ENCODE measurements at regions not wholly inside any gene's neighbourhood (a gene's known extent, or its start where the extent isn't known, plus 50 kb on each side); places are given as distances from the start of the nearest gene placed in this dataset.

DNA sequence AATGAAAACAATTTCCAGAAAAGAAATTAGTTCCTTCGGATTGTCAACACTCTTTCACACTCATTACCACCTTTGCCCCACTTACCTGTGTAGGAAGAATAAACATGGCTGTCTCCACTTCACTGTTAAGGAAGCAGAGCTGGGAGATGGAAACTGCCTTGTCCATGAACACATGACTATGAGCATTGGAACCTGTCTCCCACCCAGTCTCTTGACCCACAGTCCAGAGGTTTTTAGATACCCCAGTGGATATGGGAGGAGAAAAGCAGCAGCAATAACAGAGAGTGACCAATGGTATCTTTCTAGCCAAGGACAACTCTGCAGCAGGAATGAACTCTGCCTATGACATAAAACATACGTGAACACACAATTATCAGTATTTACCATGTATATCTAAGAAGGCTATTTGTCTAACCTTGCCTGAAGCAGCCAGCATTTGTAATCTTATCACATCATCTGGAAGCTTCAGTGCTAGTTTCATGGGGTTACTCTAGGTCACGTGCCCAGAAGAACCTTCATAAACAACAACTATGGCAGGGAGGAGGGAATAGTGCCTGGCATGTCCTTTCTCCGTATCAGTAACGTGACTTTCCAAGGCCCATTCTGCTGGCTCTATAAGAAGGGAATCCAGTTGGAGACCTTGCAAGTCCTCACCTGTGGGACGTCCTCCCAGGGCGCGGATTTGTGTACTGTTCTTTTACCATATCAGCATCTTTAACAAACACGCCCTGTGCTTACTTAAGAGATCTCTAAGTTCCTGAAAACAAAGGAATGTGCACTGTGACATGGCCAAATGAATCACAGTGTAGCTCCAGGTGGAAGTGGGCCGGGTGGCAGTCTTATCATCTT is 221.8 kb upstream of the UBL3 start:
- H3F3A ChIP-seq (replicated peaks; ENCODE audit: insufficient read depth): no peaks in the 10 kb centered on the region
- H3K79me2 ChIP-seq (ENCODE audit: insufficient read depth): no peaks in the 10 kb centered on the region
- 70% methylated on average over 9 of the region's 10 CpGs for WGBS (ENCODE audit: low lambda C conversion rate)
- peaks cover 0 to 8% of the 10 kb centered on the region in 2 experiments; a peak in 2 of 4 replicates for H3K4me1 ChIP-seq (ENCODE audit: control insufficient read depth in 1 of 2, insufficient read depth in 2 of 2, low read depth in 1 of 2, low read length in 1 of 2)
- peak; percentile 37 for DNase-seq
- no peak overlapping the region for H3K4me3 ChIP-seq (ENCODE audit: low read depth in 2 of 2, low read length in 1 of 2)
- H4K20me1 ChIP-seq (ENCODE audit: insufficient read depth): no peaks in the 10 kb centered on the region
- peak; percentile 49 for TF ChIP-seq GATA2 (CRISPR knock-in tag; IDR thresholded peaks at IDR 0.05)
- TF ChIP-seq, protein P1, sequence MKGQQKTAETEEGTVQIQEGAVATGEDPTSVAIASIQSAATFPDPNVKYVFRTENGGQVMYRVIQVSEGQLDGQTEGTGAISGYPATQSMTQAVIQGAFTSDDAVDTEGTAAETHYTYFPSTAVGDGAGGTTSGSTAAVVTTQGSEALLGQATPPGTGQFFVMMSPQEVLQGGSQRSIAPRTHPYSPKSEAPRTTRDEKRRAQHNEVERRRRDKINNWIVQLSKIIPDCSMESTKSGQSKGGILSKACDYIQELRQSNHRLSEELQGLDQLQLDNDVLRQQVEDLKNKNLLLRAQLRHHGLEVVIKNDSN (IDR thresholded peaks at IDR 0.05; ENCODE audit: borderline replicate concordance, low read depth): no peak
- no peak for TF ChIP-seq SIN3A (IDR thresholded peaks at IDR 0.05; ENCODE audit: borderline replicate concordance, low read depth, low read length)
- TF ChIP-seq TCF12 (IDR thresholded peaks at IDR 0.05): no peak
- no peak for TF ChIP-seq RCOR1 (IDR thresholded peaks at IDR 0.05; ENCODE audit: low read length)
- H3K9me2 ChIP-seq: no peaks in the 10 kb centered on the region
- no peak overlapping the region for H2AFZ ChIP-seq (ENCODE audit: low read depth)
- no peaks in the 10 kb centered on the region for H3K27me3 ChIP-seq (ENCODE audit: insufficient read depth)
- H3K36me3 ChIP-seq (replicated peaks in 1 of 2; ENCODE audit: control insufficient read depth in 1 of 2, insufficient read depth in 2 of 2, low read length in 1 of 2): no peaks in the 10 kb centered on the region
- H3K4me2 ChIP-seq: no peak overlapping the region
- no peak overlapping the region for H3K9ac ChIP-seq
- no peaks in the 10 kb centered on the region for H3K9me3 ChIP-seq
- ChIA-PET POLR2A (no interaction called here), CTCF (no interaction called here)
- no peak overlapping the region for H3K27ac ChIP-seq (ENCODE audit: low read depth in 2 of 2, low read length in 1 of 2)

DNA sequence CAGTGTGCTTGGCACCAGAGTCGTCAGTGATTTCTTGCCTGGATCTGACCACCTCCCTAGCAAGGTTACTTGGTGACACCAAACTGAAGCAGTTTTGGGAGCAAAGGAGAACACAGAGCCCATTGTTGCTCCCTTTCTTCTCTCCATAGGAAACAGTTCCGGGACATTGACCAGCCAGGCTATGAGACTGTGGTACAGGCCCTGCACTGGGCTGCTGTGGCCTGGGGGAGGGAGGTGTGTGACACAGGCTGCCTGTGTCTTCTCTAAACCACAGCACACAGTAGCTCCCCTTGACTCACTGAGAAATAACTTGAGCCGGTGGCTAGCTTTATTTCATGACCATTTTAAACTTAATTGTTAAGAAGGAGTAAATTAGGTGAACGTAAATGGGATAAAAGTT is 214.8 kb upstream of the UBL3 start:
- POLR2A ChIA-PET: interaction anchor here (0.8 kb wide), 1 partner anchor 44 kb away, joined by 4 read pairs; no protein-coding TSS in a partner anchor
- H3K9ac ChIP-seq: no peak overlapping the region
- H3K79me2 ChIP-seq (ENCODE audit: insufficient read depth): no peaks in the 10 kb centered on the region
- H3K27ac ChIP-seq (ENCODE audit: low read depth in 2 of 2, low read length in 1 of 2): no peak overlapping the region
- H2AFZ ChIP-seq (ENCODE audit: low read depth): no peak overlapping the region
- no peak for DNase-seq
- no peak for TF ChIP-seq GABPA (IDR thresholded peaks at IDR 0.05; ENCODE audit: low read depth)
- TF ChIP-seq EP300 (IDR thresholded peaks at IDR 0.05; ENCODE audit: borderline replicate concordance in 1 of 2, low read depth in 1 of 2, low read length in 1 of 2): no peak
- TF ChIP-seq FOSL2 (IDR thresholded peaks at IDR 0.05; ENCODE audit: borderline replicate concordance, low read depth): no peak
- H3K9me2 ChIP-seq: no peaks in the 10 kb centered on the region
- H3K4me3 ChIP-seq (ENCODE audit: low read depth in 2 of 2, low read length in 1 of 2): no peak overlapping the region
- no peaks in the 10 kb centered on the region for H3F3A ChIP-seq (replicated peaks; ENCODE audit: insufficient read depth)
- CTCF ChIA-PET: no interaction called here
- H3K36me3 ChIP-seq (replicated peaks in 1 of 2; ENCODE audit: control insufficient read depth in 1 of 2, insufficient read depth in 2 of 2, low read length in 1 of 2): no peaks in the 10 kb centered on the region
- WGBS (ENCODE audit: low lambda C conversion rate): 68% methylated on average over 4 of the region's 4 CpGs
- H3K9me3 ChIP-seq: no peaks in the 10 kb centered on the region
- no peak overlapping the region for H3K4me2 ChIP-seq
- no peaks in the 10 kb centered on the region for H4K20me1 ChIP-seq (ENCODE audit: insufficient read depth)
- no peaks in the 10 kb centered on the region for H3K4me1 ChIP-seq (ENCODE audit: control insufficient read depth in 1 of 2, insufficient read depth in 2 of 2, low read depth in 1 of 2, low read length in 1 of 2)
- H3K27me3 ChIP-seq (ENCODE audit: insufficient read depth): no peaks in the 10 kb centered on the region; the same call in 1 of the 2 replicates

DNA sequence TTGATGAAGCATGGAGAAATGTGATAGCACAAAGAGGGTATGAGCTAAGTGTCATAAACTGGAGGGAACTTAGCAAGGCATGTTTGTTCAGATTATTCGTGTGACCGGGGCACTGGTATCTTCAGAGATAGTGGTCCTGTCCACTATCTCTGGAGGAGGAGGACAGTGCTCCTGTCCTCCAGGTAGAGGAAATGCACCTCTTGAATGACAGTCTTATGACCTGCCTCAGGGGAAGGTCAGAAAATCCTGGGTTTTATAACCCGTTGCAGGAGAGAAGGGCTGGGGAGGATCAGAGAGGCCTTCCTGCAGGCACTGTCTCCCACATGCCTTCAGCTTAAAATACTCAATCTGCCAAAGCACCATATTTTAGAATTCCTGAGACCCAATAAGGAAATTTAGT is 213.5 kb upstream of the UBL3 start:
- ChIA-PET CTCF (no interaction called here), POLR2A (no interaction called here)
- no peak overlapping the region for H2AFZ ChIP-seq (ENCODE audit: low read depth)
- DNase-seq: no peak
- H4K20me1 ChIP-seq (ENCODE audit: insufficient read depth): no peaks in the 10 kb centered on the region
- no peaks in the 10 kb centered on the region for H3K36me3 ChIP-seq (replicated peaks in 1 of 2; ENCODE audit: control insufficient read depth in 1 of 2, insufficient read depth in 2 of 2, low read length in 1 of 2)
- no peak overlapping the region for H3K27ac ChIP-seq (ENCODE audit: low read depth in 2 of 2, low read length in 1 of 2)
- TF ChIP-seq, protein P2, sequence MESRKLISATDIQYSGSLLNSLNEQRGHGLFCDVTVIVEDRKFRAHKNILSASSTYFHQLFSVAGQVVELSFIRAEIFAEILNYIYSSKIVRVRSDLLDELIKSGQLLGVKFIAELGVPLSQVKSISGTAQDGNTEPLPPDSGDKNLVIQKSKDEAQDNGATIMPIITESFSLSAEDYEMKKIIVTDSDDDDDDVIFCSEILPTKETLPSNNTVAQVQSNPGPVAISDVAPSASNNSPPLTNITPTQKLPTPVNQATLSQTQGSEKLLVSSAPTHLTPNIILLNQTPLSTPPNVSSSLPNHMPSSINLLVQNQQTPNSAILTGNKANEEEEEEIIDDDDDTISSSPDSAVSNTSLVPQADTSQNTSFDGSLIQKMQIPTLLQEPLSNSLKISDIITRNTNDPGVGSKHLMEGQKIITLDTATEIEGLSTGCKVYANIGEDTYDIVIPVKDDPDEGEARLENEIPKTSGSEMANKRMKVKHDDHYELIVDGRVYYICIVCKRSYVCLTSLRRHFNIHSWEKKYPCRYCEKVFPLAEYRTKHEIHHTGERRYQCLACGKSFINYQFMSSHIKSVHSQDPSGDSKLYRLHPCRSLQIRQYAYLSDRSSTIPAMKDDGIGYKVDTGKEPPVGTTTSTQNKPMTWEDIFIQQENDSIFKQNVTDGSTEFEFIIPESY (IDR thresholded peaks at IDR 0.05; ENCODE audit: borderline replicate concordance, low read depth): no peak
- no peak for TF ChIP-seq RFX5 (IDR thresholded peaks at IDR 0.05; ENCODE audit: low read length)
- H3K4me1 ChIP-seq (ENCODE audit: control insufficient read depth in 1 of 2, insufficient read depth in 2 of 2, low read depth in 1 of 2, low read length in 1 of 2): no peaks in the 10 kb centered on the region
- H3F3A ChIP-seq (replicated peaks; ENCODE audit: insufficient read depth): no peaks in the 10 kb centered on the region
- no peaks in the 10 kb centered on the region for H3K9me3 ChIP-seq
- H3K9ac ChIP-seq: no peak overlapping the region
- H3K9me2 ChIP-seq: no peaks in the 10 kb centered on the region
- H3K27me3 ChIP-seq (ENCODE audit: insufficient read depth): no peaks in the 10 kb centered on the region; the same call in 1 of the 2 replicates
- no peaks in the 10 kb centered on the region for H3K79me2 ChIP-seq (ENCODE audit: insufficient read depth)
- no peak overlapping the region for H3K4me2 ChIP-seq
- WGBS (ENCODE audit: low lambda C conversion rate): 87% methylated on average over 3 of the region's 3 CpGs
- H3K4me3 ChIP-seq (ENCODE audit: low read depth in 2 of 2, low read length in 1 of 2): no peak overlapping the region

All from SK-N-SH (cell line).